DMS 273 treated with DMSO at 0.1 percent for 48 hours (cell line): ENCODE measurements at regions not wholly inside any gene's neighbourhood (a gene's known extent, or its start where the extent isn't known, plus 50 kb on each side); places are given as distances from the start of the nearest gene placed in this dataset.

Experiments
- DNase-seq: peaks from one replicate; lab custom pipeline; 2025; lab: John Stamatoyannopoulos, UW

GRCh38 chr15:94099574-94099960 is 131.8 kb upstream of the MCTP2 start:
- DNase-seq: no peak

- no peak for DNase-seq
Observed at GRCh38 chr15:94098921-94099573, 132.3 kb upstream of the MCTP2 start.

GRCh38 chr15:94097552-94097951 is 133.8 kb upstream of the MCTP2 start:
- DNase-seq: no peak

- DNase-seq: no peak
Observed at GRCh38 chr15:94094310-94094709, 137.1 kb upstream of the MCTP2 start.

GRCh38 chr15:94086341-94086740 is 145.0 kb upstream of the MCTP2 start:
- no peak for DNase-seq

DNA sequence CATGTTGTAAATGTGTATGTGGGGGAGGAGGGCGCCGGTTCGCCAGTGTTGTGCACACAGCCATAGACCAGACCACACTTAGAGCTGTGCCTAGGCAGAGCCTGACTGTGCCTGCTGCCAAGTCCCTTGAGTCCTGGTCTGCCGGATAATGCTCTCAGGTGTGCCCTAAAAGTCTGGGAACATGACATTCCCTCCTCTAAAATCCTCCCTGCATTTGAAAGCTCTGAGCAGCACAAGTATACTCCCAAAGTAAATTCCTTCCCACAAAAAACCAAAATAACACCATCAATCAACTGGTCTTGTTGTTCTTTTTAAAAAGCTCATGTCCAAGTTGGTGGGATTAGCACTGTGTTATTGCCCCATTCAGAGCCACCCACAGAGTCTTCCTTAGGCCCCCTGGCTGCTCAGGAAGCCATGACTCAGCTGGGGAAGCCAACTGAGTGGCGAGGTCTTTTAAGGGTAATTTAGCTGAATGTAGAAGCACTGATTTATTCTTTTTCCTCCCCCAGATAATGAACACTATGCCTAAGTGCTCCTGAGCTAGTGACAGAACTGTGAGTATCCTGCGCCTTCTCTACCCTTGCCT is 147.8 kb upstream of the MCTP2 start:
- DNase-seq: no peak

DNA sequence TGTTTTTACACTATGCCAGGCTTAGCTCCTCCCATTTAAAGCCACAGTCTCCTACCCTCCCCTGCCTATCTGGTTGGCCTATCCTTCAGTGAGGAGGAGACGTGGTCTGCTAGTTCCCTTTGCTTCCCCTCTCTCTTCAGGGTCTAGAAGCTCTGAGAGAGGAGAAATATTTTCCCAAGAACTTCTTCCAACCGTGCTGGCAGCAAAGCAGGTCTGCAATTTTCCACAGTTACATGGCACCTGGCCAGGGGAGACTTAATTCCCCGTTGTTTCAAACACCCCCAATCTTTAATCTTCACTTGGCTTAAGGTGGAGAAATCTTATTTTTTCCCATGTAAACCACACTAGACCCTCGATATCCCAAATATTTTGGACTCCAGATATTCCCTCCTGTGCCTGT is 149.5 kb upstream of the MCTP2 start:
- no peak for DNase-seq

DNA sequence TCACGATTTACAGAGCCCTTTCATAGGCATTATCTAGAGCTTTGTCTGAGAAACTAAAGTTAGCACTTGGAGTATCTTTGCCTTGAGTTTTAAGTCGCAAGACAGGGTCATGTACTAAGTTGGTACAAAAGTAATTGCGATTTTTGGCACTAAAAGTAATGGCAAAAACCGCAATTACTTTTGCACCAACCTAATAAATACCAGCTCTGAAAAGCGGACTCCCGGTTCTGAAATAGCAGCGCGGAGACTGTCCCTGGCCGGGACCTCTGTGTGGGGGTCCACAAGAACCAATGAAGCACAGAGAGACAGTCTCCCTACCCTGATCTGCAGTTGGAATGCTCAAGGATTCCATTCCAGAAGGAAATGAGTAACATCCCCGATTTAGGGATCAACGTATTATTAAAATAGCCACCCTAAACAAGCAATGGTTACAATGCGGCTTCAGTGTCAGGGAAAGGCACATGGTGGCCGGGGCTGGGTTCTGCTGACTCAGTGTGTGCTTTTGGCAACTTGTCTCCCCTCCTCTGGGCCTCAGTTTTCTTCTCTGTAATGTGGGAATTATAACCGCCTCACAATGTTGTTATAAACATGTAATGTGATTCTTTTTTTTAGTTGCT is 150.3 kb upstream of the MCTP2 start:
- no peak for DNase-seq

- no peak for DNase-seq
Observed at GRCh38 chr15:94080416-94080815, 150.9 kb upstream of the MCTP2 start.

DNA sequence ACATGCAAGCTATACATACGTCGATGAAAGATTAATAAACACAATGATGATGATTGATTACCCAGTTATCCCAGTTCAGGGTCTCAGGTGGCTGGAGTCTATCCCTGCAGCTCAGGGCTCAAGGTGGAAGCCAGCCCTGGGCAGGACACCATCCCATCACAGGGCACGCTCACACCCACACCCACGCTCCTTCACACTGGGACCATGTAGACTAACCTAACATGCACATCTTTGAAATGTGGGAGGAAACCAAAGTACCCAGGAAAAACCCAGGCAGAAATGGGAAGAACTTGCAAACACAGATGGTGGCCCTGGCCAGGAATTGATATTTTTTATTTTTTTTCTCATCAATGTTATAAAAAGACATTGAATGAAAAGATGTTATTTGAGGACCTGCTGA is 151.4 kb upstream of the MCTP2 start:
- DNase-seq: no peak

GRCh38 chr15:94079459-94079858 is 151.9 kb upstream of the MCTP2 start:
- DNase-seq: no peak

GRCh38 chr15:94077938-94078337 is 153.4 kb upstream of the MCTP2 start:
- DNase-seq: no peak

DNA sequence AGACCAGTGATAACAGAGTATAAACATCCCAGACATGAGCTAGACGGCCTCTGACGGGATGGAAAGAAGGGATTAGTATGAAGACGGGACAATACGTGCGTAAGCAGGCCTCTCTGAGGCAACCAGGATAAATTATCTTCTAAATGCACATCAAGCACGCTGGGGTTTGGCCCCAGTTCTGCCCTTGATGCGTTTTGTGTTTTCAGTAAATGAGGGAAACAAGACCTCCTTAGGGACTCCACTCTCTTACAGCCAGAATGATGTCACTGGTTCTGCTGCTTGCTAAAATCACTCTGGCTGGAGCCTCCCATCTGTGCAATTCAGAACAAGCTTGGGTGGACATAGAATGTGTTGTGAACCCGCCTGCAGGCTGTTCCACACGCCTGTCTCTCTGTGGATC is 156.0 kb upstream of the MCTP2 start:
- no peak for DNase-seq

DNA sequence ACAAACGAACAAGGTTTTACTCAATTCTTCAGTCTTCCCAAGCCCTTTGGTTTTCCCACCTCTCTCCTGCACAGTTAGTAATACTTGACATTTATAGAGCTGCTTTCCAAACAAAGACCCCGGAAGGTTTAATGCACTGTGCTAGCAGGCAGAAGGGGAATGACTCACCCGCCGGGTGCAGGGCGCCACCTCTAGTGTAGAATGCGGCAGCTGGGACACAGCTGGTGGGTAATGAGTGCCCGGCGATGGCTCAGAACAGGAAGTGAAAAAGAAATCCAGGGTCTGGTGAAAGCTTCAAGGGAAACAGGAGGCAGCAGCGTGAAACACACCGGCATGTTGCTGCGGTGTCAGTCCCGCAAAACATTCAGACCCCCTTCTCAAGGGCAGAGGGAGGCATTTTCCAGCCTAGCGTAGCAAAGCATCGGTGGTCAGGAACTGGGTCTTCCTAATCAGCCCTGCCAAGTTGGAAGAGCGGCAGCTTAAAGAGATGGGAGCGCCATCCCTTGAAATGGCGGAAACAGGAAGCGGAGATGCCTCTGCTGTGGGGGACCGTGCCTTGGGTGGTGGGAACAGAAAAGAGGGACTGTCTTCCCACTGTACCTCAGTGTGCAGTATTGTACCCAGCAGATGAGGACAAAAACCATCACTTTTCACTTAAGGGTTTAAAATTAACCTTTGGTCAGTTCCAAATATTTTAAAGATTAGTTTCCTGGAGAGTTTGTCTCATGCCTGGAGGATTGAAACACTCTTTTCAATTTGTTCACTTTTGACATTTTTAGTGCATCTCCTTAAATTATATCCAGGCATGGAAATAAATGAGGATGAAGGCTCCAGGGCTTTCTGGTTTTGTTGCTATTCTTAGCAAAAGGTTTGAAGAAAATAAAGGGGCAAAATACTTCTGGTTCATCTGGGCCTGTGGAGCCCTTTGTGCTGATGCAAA is 160.7 kb upstream of the MCTP2 start:
- no peak for DNase-seq

DNA sequence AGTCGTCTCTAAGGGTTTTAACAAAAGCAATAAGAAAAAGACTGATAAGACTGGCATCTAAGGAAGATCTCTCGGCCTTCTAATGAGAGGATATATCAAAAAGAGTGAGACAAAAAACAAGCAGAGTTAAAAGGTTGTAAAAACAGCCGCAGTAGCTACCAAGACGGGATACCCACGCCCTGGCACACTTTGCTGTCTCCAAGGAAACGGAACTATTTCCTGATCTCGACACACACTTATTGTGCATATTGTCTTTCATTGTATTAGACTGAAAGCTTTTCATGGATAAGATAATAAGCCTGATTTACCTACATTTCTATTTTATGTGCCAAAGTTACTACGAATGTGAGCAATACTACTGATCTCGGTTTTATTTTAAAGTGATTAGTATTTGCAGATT is 161.5 kb upstream of the MCTP2 start:
- no peak for DNase-seq

GRCh38 chr15:94066811-94067210 is 164.6 kb upstream of the MCTP2 start:
- DNase-seq: no peak

- DNase-seq: no peak
Observed at GRCh38 chr15:94066046-94066445, 165.3 kb upstream of the MCTP2 start.

DNA sequence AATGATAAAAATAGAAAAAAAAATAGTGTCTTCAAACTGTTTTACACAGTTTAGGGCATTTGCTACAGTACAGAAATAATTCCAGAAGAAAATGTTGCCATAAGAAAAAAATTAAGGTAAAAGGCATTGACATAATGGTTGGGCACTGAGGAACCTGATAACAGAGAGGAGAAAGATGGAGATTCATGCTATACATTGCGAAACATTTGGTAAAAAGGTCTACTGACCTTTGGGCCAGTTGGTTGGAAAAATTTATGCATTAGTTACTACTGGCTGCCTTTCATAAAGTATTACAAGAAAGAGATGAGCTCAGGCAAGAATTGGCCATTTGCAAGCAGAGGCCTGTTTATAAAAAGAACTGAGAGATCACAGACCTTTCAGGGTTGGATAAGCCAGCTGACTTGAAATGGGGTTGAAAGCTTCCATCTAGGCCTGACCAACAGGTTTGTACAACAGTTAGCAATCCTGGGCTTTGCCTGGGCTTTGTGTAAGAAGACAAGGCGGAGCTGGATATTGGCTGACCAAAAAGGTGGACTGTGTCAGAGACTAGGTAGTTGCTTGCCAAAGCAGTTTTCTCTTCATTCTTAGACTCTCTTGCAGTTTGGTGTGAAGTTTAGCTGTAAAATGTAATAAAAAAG is 166.6 kb upstream of the MCTP2 start:
- no peak for DNase-seq

DNA sequence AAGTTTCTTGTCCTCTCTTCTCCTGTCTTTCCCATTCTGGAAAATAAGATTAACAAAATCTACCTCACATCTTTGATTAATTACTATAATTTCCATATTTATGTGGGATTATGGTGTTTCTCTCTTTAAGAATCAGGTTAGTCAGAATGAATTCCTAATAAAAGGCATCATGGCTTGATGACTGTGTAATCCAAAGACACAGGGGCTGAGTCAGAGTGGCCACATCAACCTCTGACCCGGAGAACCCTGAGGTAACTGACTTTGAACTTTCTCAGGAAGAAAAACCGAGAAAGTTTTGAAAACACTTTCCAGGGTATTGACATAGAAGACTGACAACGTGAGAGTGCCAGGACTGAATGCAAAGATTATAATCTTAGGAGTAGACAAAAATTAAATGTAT is 170.3 kb upstream of the MCTP2 start:
- DNase-seq: no peak

- no peak for DNase-seq
Observed at GRCh38 chr15:94059013-94059587, 172.3 kb upstream of the MCTP2 start.

DNA sequence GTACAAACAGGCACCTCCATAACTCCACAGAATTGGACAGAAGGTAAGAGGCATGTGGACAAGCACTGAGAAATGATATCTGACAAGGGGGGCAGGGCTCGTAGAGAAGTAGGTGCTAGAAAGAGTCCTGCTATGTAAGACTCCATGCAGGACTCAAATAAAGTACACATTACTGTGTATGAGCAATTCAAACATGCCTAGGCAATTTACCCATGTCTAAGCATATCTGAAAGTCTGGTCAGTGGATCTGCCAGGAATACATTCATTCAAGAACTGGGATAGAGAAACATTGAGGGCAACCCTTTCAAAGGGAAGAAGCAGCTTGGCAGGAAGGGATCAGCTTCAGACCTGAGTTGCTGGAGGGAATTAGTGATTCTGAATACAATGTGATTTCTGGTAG is 174.1 kb upstream of the MCTP2 start:
- DNase-seq: no peak

- DNase-seq: no peak
Observed at GRCh38 chr15:94056314-94056713, 175.0 kb upstream of the MCTP2 start.
